NB4 (cell line): ENCODE measurements at regions not wholly inside any gene's neighbourhood (a gene's known extent, or its start where the extent isn't known, plus 50 kb on each side); places are given as distances from the start of the nearest gene placed in this dataset.

Source experiments
- POLR2A ChIP-seq: IDR thresholded peaks from 2 replicates; pipeline ENCODE4 v1.6.1; 2011; ENCODE audit warnings: mild to moderate bottlenecking; ENCODE audit not compliant: insufficient read length; ENCODE audit errors: extremely low read depth
- TF ChIP-seq, protein P1 (sequence below): IDR thresholded peaks from one replicate; pipeline ENCODE4 v1.5.1; 2012; ENCODE audit warnings: low read depth, low read length

DNA sequence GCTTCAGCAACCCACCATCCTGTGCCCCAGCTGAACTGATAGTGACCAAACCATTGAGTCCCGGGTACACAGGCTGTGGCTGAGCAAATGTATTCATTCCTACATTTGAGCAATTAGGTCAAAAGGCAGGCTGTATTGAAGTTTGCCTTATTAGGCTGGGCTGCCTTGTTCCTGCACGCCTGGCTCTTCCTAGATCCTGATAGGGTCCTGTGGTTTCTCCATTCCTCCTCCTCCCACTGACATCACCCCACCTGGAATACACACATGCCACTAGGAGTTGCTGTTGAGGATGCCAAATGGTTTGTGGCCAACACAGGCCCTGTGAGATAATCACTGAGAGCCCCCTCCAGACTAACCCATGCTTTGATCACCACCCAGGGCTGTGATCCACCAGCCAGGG is 66.4 kb upstream of the FGFR2 start:
- no peak for TF ChIP-seq POLR2A
- TF ChIP-seq, protein P1, sequence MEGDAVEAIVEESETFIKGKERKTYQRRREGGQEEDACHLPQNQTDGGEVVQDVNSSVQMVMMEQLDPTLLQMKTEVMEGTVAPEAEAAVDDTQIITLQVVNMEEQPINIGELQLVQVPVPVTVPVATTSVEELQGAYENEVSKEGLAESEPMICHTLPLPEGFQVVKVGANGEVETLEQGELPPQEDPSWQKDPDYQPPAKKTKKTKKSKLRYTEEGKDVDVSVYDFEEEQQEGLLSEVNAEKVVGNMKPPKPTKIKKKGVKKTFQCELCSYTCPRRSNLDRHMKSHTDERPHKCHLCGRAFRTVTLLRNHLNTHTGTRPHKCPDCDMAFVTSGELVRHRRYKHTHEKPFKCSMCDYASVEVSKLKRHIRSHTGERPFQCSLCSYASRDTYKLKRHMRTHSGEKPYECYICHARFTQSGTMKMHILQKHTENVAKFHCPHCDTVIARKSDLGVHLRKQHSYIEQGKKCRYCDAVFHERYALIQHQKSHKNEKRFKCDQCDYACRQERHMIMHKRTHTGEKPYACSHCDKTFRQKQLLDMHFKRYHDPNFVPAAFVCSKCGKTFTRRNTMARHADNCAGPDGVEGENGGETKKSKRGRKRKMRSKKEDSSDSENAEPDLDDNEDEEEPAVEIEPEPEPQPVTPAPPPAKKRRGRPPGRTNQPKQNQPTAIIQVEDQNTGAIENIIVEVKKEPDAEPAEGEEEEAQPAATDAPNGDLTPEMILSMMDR, result no peak
